Astrocyte (in vitro differentiated cells and primary cell): ENCODE measurements at regions not wholly inside any gene's neighbourhood (a gene's known extent, or its start where the extent isn't known, plus 50 kb on each side); places are given as distances from the start of the nearest gene placed in this dataset.

ENCODE experiments used
- EZH2 ChIP-seq: IDR thresholded peaks from 2 replicates; pipeline ENCODE4 v1.6.1; 2012; ENCODE audit warnings: mild to moderate bottlenecking, low read length, inconsistent platforms; ENCODE audit not compliant: insufficient read depth
- TF ChIP-seq, protein P1 (sequence below): IDR thresholded peaks from 2 replicates; pipeline ENCODE4 v1.5.1; 2011; ENCODE audit warnings: low read depth, mild to moderate bottlenecking, inconsistent platforms, low read length, moderate library complexity; ENCODE audit not compliant: insufficient read depth

DNA sequence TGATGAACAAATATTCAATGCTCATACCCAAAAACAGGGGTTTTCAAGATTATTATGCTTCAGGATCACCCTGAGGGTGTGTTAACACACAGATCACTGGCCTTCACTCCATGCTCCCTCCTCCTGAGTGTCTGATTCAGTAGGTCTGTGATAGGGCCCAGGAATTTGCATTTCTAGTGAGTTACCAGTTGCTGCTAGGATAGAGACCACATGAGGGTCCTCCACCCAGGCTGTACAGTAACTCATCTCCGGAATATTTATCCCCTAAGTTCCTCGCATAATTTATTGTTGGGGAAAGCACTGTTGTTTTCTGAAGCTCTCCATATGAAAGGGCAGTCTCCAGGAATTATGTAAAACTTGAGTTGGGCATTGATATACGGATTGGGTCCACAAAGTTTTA is 1106.6 kb upstream of the B3GALT2 start:
- TF ChIP-seq, protein P1, sequence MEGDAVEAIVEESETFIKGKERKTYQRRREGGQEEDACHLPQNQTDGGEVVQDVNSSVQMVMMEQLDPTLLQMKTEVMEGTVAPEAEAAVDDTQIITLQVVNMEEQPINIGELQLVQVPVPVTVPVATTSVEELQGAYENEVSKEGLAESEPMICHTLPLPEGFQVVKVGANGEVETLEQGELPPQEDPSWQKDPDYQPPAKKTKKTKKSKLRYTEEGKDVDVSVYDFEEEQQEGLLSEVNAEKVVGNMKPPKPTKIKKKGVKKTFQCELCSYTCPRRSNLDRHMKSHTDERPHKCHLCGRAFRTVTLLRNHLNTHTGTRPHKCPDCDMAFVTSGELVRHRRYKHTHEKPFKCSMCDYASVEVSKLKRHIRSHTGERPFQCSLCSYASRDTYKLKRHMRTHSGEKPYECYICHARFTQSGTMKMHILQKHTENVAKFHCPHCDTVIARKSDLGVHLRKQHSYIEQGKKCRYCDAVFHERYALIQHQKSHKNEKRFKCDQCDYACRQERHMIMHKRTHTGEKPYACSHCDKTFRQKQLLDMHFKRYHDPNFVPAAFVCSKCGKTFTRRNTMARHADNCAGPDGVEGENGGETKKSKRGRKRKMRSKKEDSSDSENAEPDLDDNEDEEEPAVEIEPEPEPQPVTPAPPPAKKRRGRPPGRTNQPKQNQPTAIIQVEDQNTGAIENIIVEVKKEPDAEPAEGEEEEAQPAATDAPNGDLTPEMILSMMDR: no peak
- TF ChIP-seq EZH2: no peak
